Cerebellar cortex (tissue), 1 donor: ENCODE measurements at regions not wholly inside any gene's neighbourhood (a gene's known extent, or its start where the extent isn't known, plus 50 kb on each side); places are given as distances from the start of the nearest gene placed in this dataset.

Experiments
- DNase-seq: peaks from one replicate; pipeline ENCODE4 v3.0.0-alpha.2; 2015; ENCODE audit warnings: low spot score

DNA sequence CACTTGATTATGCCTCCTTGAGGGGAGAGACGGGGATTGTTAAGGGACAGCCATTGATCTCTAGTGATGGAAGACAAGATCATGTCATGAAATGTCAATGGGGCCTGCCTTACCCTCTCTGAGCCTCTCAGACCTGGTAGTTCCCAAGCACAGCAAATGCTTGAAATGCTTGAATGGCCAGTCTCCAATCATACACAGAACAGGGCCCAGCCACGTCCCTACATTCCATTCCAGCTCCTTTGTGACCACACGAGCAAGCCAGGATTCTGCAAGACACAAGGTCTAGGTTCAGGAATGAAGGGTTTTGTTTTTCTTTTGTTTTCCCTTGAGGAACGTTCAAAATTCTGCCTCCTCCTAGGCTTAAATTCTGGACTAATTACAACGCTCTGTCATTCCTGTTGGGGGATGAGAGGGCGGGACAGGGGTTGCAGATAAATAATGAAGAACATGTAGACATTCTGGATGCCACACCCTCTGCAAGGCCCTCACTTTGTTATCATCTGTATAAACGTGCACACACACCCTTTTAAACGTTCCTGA lies 98.1 kb upstream of the YPEL5 start:
- DNase-seq: no peak

DNA sequence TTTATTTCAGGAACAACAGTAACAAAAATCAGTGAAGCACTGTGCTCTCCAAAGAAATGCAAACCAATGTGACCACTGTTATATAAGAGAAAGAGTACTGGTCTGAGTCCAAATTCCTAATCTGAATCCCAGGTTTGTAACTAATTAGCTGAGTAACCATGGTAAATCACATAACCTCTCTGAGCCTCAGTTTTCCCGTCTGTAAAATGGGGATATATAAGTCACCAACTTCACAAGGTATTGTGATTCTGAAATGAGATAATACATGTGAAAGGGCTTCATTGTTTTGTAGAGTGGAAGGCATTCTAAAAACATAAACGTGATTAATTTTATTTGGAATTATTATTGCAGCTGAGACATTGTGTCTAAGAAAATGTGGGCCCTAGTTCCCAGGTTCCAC lies 91.3 kb upstream of the YPEL5 start:
- no peak for DNase-seq

DNA sequence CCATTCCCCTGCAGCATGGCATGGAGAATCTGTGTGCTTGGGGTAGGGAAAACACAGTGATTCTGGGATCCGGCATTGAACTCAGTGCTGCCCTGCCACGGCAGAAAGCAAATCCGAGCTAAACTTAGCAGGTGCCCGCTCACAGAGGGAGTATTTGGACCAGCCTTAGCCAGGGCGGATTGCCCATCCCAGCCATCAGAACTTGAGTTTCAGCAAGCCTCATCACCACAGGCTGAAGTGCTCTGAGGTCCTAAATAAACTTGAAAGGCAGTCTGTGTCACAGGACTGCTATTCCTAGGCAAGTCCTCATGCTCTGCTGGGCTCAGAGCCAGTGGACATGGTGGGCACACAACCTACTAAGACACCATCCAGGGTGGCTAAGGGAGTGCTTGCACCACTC lies 86.2 kb upstream of the YPEL5 start:
- no peak for DNase-seq

DNA sequence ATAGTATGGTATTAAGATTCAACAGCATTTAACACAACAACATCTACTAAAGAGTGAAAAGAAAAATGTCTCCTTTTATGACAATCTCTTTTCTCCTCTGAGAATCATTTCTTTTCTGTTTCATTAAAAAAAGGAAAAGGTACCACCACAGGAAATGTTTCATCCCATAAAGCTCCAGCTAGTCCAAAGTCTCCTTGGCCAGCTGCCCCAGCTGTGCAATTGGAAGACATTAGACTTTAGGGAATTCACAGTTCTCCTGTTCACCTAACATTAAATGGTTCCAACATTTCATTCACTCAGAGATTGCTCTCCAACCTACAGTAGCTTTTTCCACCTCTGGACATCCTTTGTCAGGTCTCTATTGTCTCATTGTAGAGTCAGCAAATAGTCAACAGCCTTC lies 78.7 kb upstream of the YPEL5 start:
- DNase-seq: no peak

DNA sequence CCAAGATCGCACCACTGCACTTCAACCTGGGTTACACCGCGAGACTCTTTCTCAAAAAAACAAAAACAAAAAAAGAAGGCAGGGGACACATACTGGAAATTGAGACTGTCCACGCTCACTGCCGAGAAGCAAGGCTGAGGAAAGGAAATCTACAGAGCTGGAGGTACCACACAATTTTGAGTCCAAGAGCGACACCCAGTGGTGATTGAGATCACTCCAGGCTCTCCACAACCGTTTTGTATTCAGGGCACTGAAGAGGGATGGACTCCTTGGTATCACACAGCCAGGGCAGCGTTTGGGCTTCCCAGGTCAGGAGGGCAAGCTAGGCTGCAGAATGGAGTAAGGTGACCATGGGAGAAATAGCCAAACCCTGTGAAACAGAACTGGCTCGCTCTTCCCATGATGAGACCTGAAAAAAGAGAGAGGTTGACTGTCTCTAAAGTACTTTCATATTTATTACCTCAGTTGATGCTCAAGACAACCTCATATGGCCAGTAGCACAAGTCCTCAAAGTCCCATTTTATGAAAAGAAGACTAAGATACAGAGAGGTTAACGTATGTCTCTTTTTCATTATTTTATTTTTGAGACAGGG lies 74.5 kb upstream of the YPEL5 start:
- DNase-seq: peak; percentile 73

DNA sequence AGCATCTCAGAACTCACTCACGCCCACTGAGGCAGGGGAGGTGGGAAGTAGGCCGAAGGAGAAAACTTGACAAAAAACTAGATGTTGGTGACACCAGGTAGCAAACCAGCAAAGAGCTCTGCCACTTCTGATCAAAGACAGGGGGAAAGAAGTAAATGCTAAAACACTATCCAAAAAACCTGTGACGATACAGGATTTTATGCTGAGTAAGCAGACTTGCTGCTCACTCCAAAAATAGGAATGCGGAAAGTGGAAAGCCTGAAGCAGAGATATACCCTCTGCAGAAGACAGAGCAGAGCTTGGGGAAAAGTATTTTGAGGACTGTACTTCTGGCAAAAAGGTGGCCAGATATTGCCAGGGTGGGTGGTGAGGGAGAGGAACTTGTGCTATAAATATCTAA lies 73.3 kb upstream of the YPEL5 start:
- DNase-seq: no peak

DNA sequence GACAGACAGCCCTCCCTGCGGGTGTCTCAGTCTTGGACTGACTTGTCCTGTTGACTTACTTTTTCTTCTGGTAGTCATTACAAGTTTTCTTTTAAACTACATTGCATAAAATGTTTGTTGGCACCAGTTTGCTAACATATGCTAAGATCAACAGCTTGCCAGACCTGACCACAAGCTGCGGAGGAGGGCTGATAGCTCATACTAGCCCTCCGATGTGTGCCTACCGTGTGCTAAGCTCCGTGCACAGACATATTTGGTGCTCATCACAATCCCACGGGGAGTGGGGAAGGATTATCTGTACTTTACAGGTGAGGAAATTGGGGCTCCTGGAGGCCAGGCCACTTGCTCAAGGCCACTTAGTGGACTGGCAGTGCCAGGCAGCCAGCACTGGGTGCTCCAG lies 72.8 kb upstream of the YPEL5 start:
- DNase-seq: no peak

DNA sequence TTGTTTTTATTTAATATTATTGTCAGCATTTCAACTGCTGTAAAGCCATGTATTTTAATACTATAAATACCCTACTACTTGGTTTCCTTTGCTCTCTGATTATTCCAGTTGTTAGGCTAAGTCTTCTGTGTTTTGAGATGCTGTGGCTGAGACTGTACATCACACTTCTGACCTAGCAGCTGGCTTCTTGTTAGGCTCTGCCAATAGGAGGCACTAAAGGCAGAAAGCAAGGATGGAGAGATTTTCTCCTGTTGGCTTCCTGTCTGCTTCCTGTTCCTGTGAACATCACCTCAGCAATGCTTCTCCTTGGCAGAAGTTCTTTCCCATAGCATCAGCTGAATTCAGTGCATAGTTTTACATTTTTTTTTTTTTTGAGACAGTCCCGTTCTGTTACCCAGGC lies 68.3 kb upstream of the YPEL5 start:
- no peak for DNase-seq

DNA sequence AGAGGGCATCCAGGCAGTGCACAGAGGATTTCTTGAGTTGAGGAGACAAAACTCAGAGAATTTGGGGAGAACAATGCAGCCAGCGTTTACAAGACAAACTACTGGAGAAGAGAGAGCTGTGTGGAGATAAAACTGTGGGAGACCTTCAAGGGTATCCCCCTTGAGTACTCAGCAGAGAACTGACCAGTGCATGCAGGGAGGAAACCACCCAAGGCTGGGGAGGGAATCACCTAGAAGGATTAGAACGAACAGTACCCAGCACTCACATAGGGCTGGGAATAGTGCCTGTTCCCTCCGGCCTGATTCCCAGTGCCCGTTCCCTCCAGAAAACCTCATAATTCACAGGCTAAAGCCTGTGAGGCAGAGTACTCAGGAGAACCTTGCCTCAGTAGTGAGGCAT lies 61.9 kb upstream of the YPEL5 start:
- no peak for DNase-seq

DNA sequence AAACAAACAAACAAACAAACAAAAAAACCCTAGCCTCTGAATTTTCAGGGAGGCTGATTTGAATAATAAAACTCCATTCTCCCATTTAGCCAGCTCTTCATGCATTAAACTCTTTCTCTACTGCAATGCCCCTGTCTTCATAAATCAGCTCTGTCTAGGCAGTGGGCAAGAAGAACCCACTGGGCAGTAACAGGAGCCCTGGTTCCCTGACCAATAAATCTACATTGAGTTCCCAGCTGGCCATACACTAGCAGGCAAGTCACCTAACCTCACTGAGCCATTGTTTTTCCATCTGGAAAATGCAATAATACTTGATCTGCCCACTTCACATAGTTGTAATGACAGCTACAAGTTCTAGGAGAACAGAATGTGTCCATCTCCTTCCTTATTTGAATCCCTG lies 57.6 kb upstream of the YPEL5 start:
- DNase-seq: no peak

DNA sequence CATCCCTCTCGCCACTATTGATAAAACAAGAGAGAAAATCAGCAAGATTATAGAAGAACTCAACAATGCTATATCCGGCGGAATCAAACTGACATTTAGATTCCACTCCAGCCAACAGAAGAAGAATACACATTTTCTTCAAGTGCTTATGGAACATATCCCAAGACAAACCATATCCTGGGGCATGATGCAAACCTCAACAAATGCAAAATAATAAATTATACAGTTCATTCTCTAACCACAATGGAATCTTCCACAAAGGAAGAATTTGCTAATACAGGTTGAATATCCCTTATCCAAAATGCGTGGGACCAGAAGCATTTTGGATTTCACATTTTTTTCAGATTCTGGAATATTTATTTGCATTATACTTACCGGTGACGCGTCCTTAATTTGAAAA lies 51.4 kb upstream of the YPEL5 start:
- no peak for DNase-seq

DNA sequence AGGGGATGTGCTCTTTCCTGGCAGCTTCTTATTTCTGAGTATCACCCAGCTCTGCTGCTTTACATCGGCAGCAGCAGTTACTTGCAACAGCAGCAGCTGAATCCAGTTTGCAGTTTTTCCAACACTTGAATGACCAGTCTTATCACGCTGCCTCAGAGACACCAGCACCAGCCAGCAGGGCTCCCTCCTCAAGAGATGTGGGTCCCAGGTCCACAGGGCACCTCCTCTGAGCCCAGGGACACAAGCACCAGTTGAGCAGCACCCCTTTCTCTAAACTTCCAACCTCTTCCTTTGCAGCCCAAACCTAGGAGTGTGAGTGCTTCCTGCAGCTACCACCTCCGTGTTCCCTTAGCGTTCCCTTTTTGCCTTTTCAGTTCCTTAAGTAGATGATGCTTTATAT lies 50.4 kb upstream of the YPEL5 start:
- no peak for DNase-seq
